HG03432 (cell line): ENCODE measurements at regions not wholly inside any gene's neighbourhood (a gene's known extent, or its start where the extent isn't known, plus 50 kb on each side); places are given as distances from the start of the nearest gene placed in this dataset.
A peak's percentile ranks its signal among the peaks of the same experiment; 100 is the strongest.

ENCODE experiments used
- ATAC-seq: cut with Tn5 transposase; IDR thresholded peaks from one replicate; pipeline ENCODE4 v1.9.1; 2021; ENCODE audit warnings: mild to moderate bottlenecking, moderate library complexity; ENCODE audit not compliant: unreplicated experiment

GRCh38 chr4:182973511-182973911 lies 56.3 kb upstream of the DCTD start:
- no peak for ATAC-seq

GRCh38 chr4:182971702-182972101 lies 54.5 kb upstream of the DCTD start:
- ATAC-seq, result no peak

- peak; percentile 61 for ATAC-seq
Measured at GRCh38 chr4:182969651-182970279, 52.6 kb upstream of the DCTD start.

- peak; percentile 78 for ATAC-seq
Measured at GRCh38 chr4:182968917-182969650, 51.9 kb upstream of the DCTD start.

GRCh38 chr4:182967403-182967802 lies 50.2 kb upstream of the DCTD start:
- no peak for ATAC-seq
